Endothelial cell of umbilical vein (primary cell): ENCODE measurements at regions not wholly inside any gene's neighbourhood (a gene's known extent, or its start where the extent isn't known, plus 50 kb on each side); places are given as distances from the start of the nearest gene placed in this dataset.

Experiments
- BruUV-seq: library from RNA; stranded (reverse); fragments of 400-500 nt; replicated peaks from 2 replicates; lab custom pipeline; 2021; lab: Mats Ljungman, UMichigan
- CTCF ChIA-PET: fragments of 300-600, 350-600 bp; sonication (Branson Sonifier 250); formaldehyde crosslinking; loops from one replicate; lab custom pipeline; 2021; ENCODE audit warnings: antibody characterized with exemption, inconsistent platforms; lab: Charles Lee
- POLR2A ChIA-PET: fragments of 300-600, 350-600 bp; sonication (Branson Sonifier 250); formaldehyde crosslinking; loops from one replicate; lab custom pipeline; 2021; ENCODE audit warnings: antibody characterized with exemption, inconsistent platforms; lab: Charles Lee
- DNase-seq: peaks from one replicate; pipeline ENCODE4 v3.0.0-alpha.2; 2011; ENCODE audit warnings: low read depth, low spot score
- FAIRE-seq: peaks from 2 replicates; lab custom pipeline; 2011; peaks lifted over from hg19 to GRCh38; lab: Jason Lieb, UNC
- H2AFZ ChIP-seq: 2 replicates; pipeline ENCODE4 v1.6.0; 2012; ENCODE audit warnings: low read depth, low read length, control low read depth, inconsistent platforms
- H3K27ac ChIP-seq: 2 replicates; pipeline ENCODE4 v1.5.1; 2011; ENCODE audit warnings: low read depth, mild to moderate bottlenecking, control low read depth, low read length, moderate library complexity; ENCODE audit not compliant: insufficient read depth
- H3K27me3 ChIP-seq, 2 experiments: 2 replicates each; pipeline versions ENCODE4 v1.6.0 to v1.6.1; 2011; ENCODE audit warnings: low read length in 2 of 2, mixed read lengths in 1 of 2; ENCODE audit not compliant: control insufficient read depth in 2 of 2, insufficient read depth in 2 of 2
- H3K36me3 ChIP-seq, 2 experiments: 2 replicates in 1 of 2; 3 replicates in 1 of 2; pipeline ENCODE4 v1.5.1; 2011; ENCODE audit warnings: low read length in 2 of 2, mild to moderate bottlenecking in 1 of 2, moderate library complexity in 1 of 2; ENCODE audit not compliant: control insufficient read depth in 2 of 2, insufficient read depth in 2 of 2; ENCODE audit errors: extremely low read depth in 1 of 2
- H3K4me1 ChIP-seq: 3 replicates; pipeline ENCODE4 v1.5.1; 2011; ENCODE audit warnings: mild to moderate bottlenecking, low read length; ENCODE audit not compliant: control insufficient read depth, insufficient read depth; ENCODE audit errors: extremely low read depth
- H3K4me2 ChIP-seq: 2 replicates; pipeline ENCODE4 v1.6.1; 2011; ENCODE audit warnings: low read length, control low read depth, mixed read lengths; ENCODE audit not compliant: insufficient read depth
- H3K4me3 ChIP-seq, 3 experiments: fragments of 200-600 bp in 1 of 3; sonication (generic), shearing (Covaris generic) in 1 of 3; replicated peaks in 1 of 3; 2 replicates each; pipeline ENCODE4 v1.5.1; 2011 to 2016; ENCODE audit warnings: control low read depth in 3 of 3, low read length in 3 of 3, mild to moderate bottlenecking in 2 of 3, inconsistent platforms in 1 of 3, low read depth in 1 of 3, moderate library complexity in 1 of 3; ENCODE audit not compliant: insufficient read depth in 1 of 3
- H3K79me2 ChIP-seq: 2 replicates; pipeline ENCODE4 v1.6.0; 2012; ENCODE audit warnings: low read length, inconsistent platforms; ENCODE audit not compliant: control insufficient read depth, insufficient read depth
- H3K9ac ChIP-seq: replicated peaks from 2 replicates; pipeline ENCODE3; 2011; ENCODE audit warnings: low read length, control low read depth; ENCODE audit not compliant: insufficient read depth; ENCODE audit errors: extremely low read depth
- H3K9me1 ChIP-seq: replicated peaks from 3 replicates; pipeline ENCODE4 v1.6.0; 2011; ENCODE audit warnings: mild to moderate bottlenecking, low read length; ENCODE audit not compliant: control insufficient read depth, insufficient read depth; ENCODE audit errors: extremely low read depth
- H3K9me3 ChIP-seq: replicated peaks from 2 replicates; pipeline ENCODE4 v1.5.1; 2012; ENCODE audit warnings: low read length, inconsistent platforms; ENCODE audit not compliant: control insufficient read depth, insufficient read depth
- H4K20me1 ChIP-seq: replicated peaks from 2 replicates; pipeline ENCODE3; 2011; ENCODE audit warnings: mild to moderate bottlenecking, low read length; ENCODE audit not compliant: control insufficient read depth, insufficient read depth; ENCODE audit errors: extremely low read depth
- EZH2 ChIP-seq: IDR thresholded peaks from 2 replicates; pipeline ENCODE4 v1.6.1; 2012; ENCODE audit warnings: borderline replicate concordance, low read depth, mild to moderate bottlenecking, moderate library complexity, low read length, inconsistent platforms; ENCODE audit not compliant: severe bottlenecking
- FOS ChIP-seq: IDR thresholded peaks from 2 replicates; pipeline ENCODE4 v1.6.1; 2011; ENCODE audit warnings: mild to moderate bottlenecking, low read length, moderate library complexity, borderline replicate concordance; ENCODE audit not compliant: insufficient read depth
- GATA2 ChIP-seq: IDR thresholded peaks from 2 replicates; pipeline ENCODE4 v1.7.0; 2011; ENCODE audit warnings: low read depth, mild to moderate bottlenecking, moderate library complexity, mixed read lengths, low read length; ENCODE audit not compliant: insufficient read length, insufficient read depth
- JUN ChIP-seq: IDR thresholded peaks from 2 replicates; pipeline ENCODE4 v1.6.1; 2011; ENCODE audit warnings: borderline replicate concordance, low read depth; ENCODE audit not compliant: insufficient read length, insufficient read depth
- MYC ChIP-seq: IDR thresholded peaks from one replicate; pipeline ENCODE4 v1.6.1; 2011; ENCODE audit warnings: mild to moderate bottlenecking, low read depth, low read length
- POLR2A ChIP-seq: IDR thresholded peaks from 2 replicates; pipeline ENCODE4 v1.6.1; 2012; ENCODE audit warnings: low read depth, mild to moderate bottlenecking, control low read depth, low read length
- POLR2AphosphoS5 ChIP-seq: IDR thresholded peaks from 2 replicates; pipeline ENCODE4 v1.6.1; 2012; ENCODE audit warnings: low read depth, mild to moderate bottlenecking, control low read depth, low read length, moderate library complexity; ENCODE audit not compliant: insufficient read depth
- dilution Hi-C: fragments of 300-500 bp; cut with MboI; formaldehyde crosslinking; loops from one replicate; pipeline ENCODE4 v1.15.0; 2019; ENCODE audit warnings: low sequenced_read_pairs; ENCODE audit not compliant: extremely low pct_ligation_motif_present
- intact Hi-C: fragments of 100-400 bp; cut with micrococcal nuclease; formaldehyde crosslinking; loops from one replicate; pipeline ENCODE4 v1.10.0; 2022
- TF ChIP-seq, protein P1 (sequence below), 2 donors: IDR thresholded peaks; 1 replicate in 1 of 2; 2 replicates in 1 of 2; pipeline ENCODE4 v1.5.1; 2011; ENCODE audit warnings: low read length in 2 of 2, mild to moderate bottlenecking in 2 of 2, moderate library complexity in 2 of 2, control low read depth in 1 of 2, inconsistent platforms in 1 of 2, low read depth in 1 of 2; ENCODE audit not compliant: insufficient read depth in 1 of 2; ENCODE audit errors: extremely low read depth in 1 of 2
- TF ChIP-seq, protein P2 (sequence below): IDR thresholded peaks from 2 replicates; pipeline ENCODE4 v1.6.1; 2011; ENCODE audit not compliant: insufficient read depth, insufficient read length

DNA sequence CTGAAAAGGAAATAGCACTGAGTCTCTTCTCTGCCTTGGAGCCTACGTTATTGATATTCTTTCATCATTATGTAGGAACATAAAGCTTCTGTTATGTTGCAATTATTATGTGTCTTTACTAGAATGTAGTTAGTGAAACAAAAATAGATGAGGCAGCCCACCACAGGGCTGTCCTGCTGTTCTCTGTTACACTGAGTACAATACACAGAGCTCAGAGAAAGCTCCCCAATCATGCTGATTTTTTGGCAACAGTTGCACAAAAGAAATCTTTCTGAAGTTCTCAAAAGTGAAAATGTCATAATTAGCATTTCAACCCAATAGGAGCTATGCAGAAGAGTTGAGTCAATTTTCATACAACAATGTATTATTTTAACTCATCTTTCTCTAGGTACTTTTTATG, 119.5 kb downstream of the EFNB2 start:
- FAIRE-seq (no peak), DNase-seq (no peak)
- no peaks in the 10 kb centered on the region for H3K36me3 ChIP-seq
- ChIA-PET POLR2A (no interaction called here), CTCF (interaction anchor here (1.0 kb wide), 1 partner anchor 27 kb away, joined by 3 read pairs; no protein-coding TSS in a partner anchor)
- no peak overlapping the region for H3K9ac ChIP-seq
- H2AFZ ChIP-seq: no peak overlapping the region
- peaks cover 0 to 2% of the 10 kb centered on the region in 2 experiments for H3K27me3 ChIP-seq
- no TSS peak for BruUV-seq
- dilution Hi-C loops (no loop called here), intact Hi-C loops (no loop called here)
- H3K27ac ChIP-seq: no peak overlapping the region
- no peak overlapping the region for H3K4me2 ChIP-seq
- TF ChIP-seq JUN (no peak), EZH2 (no peak), POLR2AphosphoS5 (no peak), GATA2 (no peak), MYC (no peak), POLR2A (no peak), FOS (no peak)
- TF ChIP-seq, protein P1, sequence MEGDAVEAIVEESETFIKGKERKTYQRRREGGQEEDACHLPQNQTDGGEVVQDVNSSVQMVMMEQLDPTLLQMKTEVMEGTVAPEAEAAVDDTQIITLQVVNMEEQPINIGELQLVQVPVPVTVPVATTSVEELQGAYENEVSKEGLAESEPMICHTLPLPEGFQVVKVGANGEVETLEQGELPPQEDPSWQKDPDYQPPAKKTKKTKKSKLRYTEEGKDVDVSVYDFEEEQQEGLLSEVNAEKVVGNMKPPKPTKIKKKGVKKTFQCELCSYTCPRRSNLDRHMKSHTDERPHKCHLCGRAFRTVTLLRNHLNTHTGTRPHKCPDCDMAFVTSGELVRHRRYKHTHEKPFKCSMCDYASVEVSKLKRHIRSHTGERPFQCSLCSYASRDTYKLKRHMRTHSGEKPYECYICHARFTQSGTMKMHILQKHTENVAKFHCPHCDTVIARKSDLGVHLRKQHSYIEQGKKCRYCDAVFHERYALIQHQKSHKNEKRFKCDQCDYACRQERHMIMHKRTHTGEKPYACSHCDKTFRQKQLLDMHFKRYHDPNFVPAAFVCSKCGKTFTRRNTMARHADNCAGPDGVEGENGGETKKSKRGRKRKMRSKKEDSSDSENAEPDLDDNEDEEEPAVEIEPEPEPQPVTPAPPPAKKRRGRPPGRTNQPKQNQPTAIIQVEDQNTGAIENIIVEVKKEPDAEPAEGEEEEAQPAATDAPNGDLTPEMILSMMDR (IDR thresholded peaks at IDR 0.05; ENCODE audit: extremely low read depth in 1 of 2, insufficient read depth in 1 of 2, low read depth in 1 of 2, low read length in 2 of 2): no peak
- TF ChIP-seq, protein P2, sequence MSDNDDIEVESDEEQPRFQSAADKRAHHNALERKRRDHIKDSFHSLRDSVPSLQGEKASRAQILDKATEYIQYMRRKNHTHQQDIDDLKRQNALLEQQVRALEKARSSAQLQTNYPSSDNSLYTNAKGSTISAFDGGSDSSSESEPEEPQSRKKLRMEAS: no peak
- no peaks in the 10 kb centered on the region for H3K9me3 ChIP-seq
- no peaks in the 10 kb centered on the region for H3K9me1 ChIP-seq
- H3K79me2 ChIP-seq: no peaks in the 10 kb centered on the region
- H3K4me1 ChIP-seq: no peaks in the 10 kb centered on the region
- H4K20me1 ChIP-seq: no peaks in the 10 kb centered on the region
- no peak overlapping the region for H3K4me3 ChIP-seq
